ENCODE measurements at regions not wholly inside any gene's neighbourhood (a gene's known extent, or its start where the extent isn't known, plus 50 kb on each side); places are given as distances from the start of the nearest gene placed in this dataset.

GRCh38 chr1:38454236-38454635, 405.3 kb downstream of the RRAGC start:
- no peak for TF ChIP-seq FOXA2 (IDR thresholded peaks at IDR 0.05)
- no peak for TF ChIP-seq ZBTB33 (IDR thresholded peaks at IDR 0.05)
- TF ChIP-seq CTCF (IDR thresholded peaks at IDR 0.05; ENCODE audit: low read depth, low read length, missing input control) = no peak
- no peak for TF ChIP-seq REST (IDR thresholded peaks at IDR 0.05)
- Histone ChIP-seq H3K4me3 (ENCODE audit: low read depth in 1 of 3, low read length in 3 of 3) (no peak overlapping the region), H3K4me1 (ENCODE audit: control insufficient read depth in 4 of 4, insufficient read depth in 4 of 4, low read length in 3 of 4) (peaks cover 0 to 2% (median 0%) of the 10 kb centered on the region in 4 donors), H3K36me3 (ENCODE audit: control insufficient read depth in 4 of 4, insufficient read depth in 3 of 4, low read depth in 1 of 4, low read length in 3 of 4) (no peaks in the 10 kb centered on the region), H3K9ac (ENCODE audit: low read depth in 1 of 2, low read length in 2 of 2) (no peak overlapping the region), H3K27ac (ENCODE audit: low read depth in 1 of 2, low read length in 2 of 2) (no peak overlapping the region), H3K9me3 (ENCODE audit: control insufficient read depth in 4 of 4, low read length in 3 of 4) (no peaks in the 10 kb centered on the region), H3K27me3 (ENCODE audit: control insufficient read depth in 4 of 4, insufficient read depth in 4 of 4, low read length in 3 of 4) (no peaks in the 10 kb centered on the region)
- WGBS = 85% methylated on average over 5 of the region's 5 CpGs
- DNase-seq (ENCODE audit: low spot score) = no peak

- DNase-seq (ENCODE audit: low spot score) = no peak
- no peak for TF ChIP-seq REST (IDR thresholded peaks at IDR 0.05)
- no peak for TF ChIP-seq HNF4G (IDR thresholded peaks at IDR 0.05)
- no peaks in the 10 kb centered on the region for H3K9me3 ChIP-seq (ENCODE audit: control insufficient read depth in 4 of 4, low read length in 3 of 4)
- WGBS = 68% methylated on average over 4 of the region's 4 CpGs
- peaks cover 0 to 2% (median 0%) of the 10 kb centered on the region in 4 donors for H3K4me1 ChIP-seq (ENCODE audit: control insufficient read depth in 4 of 4, insufficient read depth in 4 of 4, low read length in 3 of 4)
- H3K4me3 ChIP-seq (ENCODE audit: low read depth in 1 of 3, low read length in 3 of 3) = no peak overlapping the region
- no peak overlapping the region for H3K9ac ChIP-seq (ENCODE audit: low read depth in 1 of 2, low read length in 2 of 2)
- no peaks in the 10 kb centered on the region for H3K36me3 ChIP-seq (ENCODE audit: control insufficient read depth in 4 of 4, insufficient read depth in 3 of 4, low read depth in 1 of 4, low read length in 3 of 4)
- H3K27ac ChIP-seq (ENCODE audit: low read depth in 1 of 2, low read length in 2 of 2) = no peak overlapping the region
- no peaks in the 10 kb centered on the region for H3K27me3 ChIP-seq (ENCODE audit: control insufficient read depth in 4 of 4, insufficient read depth in 4 of 4, low read length in 3 of 4)
Observed at GRCh38 chr1:38452246-38452645, 405.7 kb upstream of the POU3F1 start.

Data from liver (tissue), 8 donors.